DMS53 (cell line): ENCODE measurements at regions not wholly inside any gene's neighbourhood (a gene's known extent, or its start where the extent isn't known, plus 50 kb on each side); places are given as distances from the start of the nearest gene placed in this dataset.

ENCODE experiments used
- DNase-seq: peaks from one replicate; lab custom pipeline; 2025; lab: John Stamatoyannopoulos, UW

GRCh38 chr3:144626835-144627234 is 655.2 kb downstream of the DIPK2A start:
- no peak for DNase-seq

DNA sequence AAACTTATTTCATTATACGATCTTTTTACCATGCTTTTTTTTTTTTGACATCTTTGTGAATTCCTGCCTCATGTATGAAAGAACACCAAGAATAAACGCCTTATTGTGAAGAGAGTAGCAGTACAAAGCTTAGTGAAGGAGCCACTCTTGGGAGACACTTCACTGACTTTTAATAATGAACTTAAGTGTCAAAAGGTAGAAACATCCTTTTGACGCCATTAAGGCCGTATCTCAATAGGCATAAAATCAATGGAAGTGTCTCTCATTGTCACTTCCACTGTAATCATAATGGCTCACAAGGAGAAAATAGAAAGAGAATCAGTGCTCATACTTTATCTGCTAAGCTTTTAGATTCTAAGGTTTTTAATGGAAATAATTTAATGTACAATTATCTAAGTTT is 657.8 kb downstream of the DIPK2A start:
- DNase-seq, result no peak

DNA sequence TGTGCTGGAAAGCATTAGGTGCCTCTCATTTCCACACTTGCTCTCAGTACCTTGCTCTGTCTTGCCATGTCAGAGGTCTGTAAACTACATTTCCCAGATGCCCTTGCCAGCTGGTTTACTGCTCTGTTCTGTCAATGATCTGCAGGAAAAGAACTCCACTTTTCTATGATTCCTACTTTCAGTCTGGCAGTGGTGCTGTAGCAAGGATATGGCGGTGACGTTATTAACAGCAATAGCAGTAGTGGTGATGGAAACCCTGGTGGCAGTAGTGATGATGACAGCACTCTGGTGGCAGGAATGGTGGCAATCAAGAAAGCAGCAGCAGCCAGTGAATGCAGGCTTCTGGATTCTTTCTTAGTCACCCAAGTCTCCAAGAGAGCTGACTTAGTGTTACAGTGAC is 665.2 kb downstream of the DIPK2A start:
- DNase-seq, result peak; percentile 18

GRCh38 chr3:144638009-144638408 is 666.4 kb downstream of the DIPK2A start:
- DNase-seq, result no peak

GRCh38 chr3:144643771-144644198 is 672.2 kb downstream of the DIPK2A start:
- no peak for DNase-seq

GRCh38 chr3:144645300-144645699 is 673.7 kb downstream of the DIPK2A start:
- DNase-seq, result no peak

- no peak for DNase-seq
Measured at GRCh38 chr3:144650380-144650779, 678.8 kb downstream of the DIPK2A start.

- no peak for DNase-seq
Measured at GRCh38 chr3:144652573-144652972, 681.0 kb downstream of the DIPK2A start.

DNA sequence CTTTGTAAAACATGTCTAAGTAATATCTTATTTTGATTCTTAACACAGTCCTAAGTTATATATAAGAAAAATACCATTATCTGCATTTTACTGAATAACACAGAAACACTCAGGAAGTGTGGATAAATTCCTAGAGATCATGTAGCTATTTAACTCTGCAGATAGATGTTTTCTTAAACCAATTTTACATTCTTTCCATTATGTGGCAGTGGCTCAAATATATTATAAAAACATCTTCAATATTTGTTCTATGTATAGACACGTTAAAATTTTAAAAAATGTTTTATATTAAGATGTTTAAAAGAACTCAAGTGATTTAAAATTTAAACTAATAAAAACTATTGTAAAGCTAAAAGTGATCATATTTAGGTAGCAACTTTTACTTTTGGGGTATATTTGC is 683.8 kb downstream of the DIPK2A start:
- no peak for DNase-seq

- DNase-seq, result no peak
Measured at GRCh38 chr3:144660186-144660585, 688.6 kb downstream of the DIPK2A start.

DNA sequence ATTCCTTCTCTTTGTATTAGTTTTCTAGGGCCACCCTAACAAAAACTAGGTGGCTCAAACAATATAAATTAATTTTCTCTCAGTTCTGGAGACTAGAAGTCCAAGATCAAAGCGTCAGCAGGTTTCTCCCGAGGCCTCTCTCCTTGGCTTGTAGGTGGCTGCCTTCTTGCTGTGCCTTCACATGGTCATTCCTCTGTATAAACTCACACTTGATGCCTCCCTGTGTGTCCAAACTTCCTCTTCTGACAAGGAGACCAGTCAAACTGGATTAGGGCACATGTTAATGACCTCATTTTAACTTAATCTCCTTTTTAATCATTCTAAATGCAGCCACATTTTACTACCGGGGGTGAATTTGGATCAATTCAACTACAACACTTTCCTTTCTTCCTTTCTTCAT is 691.1 kb downstream of the DIPK2A start:
- DNase-seq, result no peak

- DNase-seq, result no peak
Measured at GRCh38 chr3:144663456-144664436, 692.1 kb downstream of the DIPK2A start.

- DNase-seq, result no peak
Measured at GRCh38 chr3:144665567-144666053, 694.0 kb downstream of the DIPK2A start.

GRCh38 chr3:144670571-144670970 is 698.9 kb downstream of the DIPK2A start:
- peak; percentile 6 for DNase-seq

GRCh38 chr3:144677103-144677502 is 705.5 kb downstream of the DIPK2A start:
- no peak for DNase-seq

- no peak for DNase-seq
Measured at GRCh38 chr3:144683065-144683464, 711.4 kb downstream of the DIPK2A start.

GRCh38 chr3:144687862-144688261 is 716.2 kb downstream of the DIPK2A start:
- DNase-seq, result peak; percentile 23

GRCh38 chr3:144692488-144692887 is 720.9 kb downstream of the DIPK2A start:
- no peak for DNase-seq

GRCh38 chr3:144708437-144708836 is 736.8 kb downstream of the DIPK2A start:
- peak; percentile 2 for DNase-seq

DNA sequence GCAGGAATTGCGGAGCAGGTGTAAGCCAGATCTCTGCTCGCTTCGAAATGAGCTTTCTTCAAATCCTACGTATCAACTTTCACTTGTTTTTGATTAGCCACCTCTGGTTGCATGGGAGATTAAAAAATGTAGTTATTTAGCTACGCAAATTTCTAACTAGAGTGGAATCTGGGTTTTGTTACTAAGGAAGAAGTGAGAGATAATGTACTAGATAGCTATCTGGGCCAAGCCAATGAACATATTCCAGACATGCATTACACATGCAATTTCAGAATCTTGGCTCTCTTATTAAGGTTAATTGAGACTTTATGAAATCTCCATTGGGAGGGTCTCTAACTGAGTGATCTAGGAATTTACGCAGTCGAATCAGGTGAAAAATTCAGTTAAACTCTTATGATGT is 765.7 kb downstream of the DIPK2A start:
- DNase-seq, result no peak

GRCh38 chr3:144743225-144743668 is 771.6 kb downstream of the DIPK2A start:
- peak; percentile 65 for DNase-seq

DNA sequence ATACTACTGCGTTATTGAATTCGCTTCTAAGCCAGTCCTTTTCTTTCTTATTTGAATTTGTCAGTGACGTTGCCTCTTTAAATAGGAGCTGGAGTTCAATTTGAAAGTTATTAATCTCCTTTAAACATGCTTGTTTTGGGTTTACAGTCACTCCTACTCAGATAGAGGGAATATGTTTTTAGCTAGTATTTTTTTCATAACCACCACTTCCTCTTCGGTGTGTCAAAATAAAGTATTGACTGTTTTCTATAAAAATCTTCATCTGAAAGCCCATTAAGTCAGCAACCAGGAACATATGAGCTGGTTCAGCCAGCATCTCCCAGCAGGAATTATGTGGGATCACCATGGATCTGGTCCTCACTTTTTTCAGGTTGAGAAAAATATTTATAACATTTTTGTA is 772.9 kb downstream of the DIPK2A start:
- DNase-seq, result no peak

GRCh38 chr3:144746631-144747030 is 775.0 kb downstream of the DIPK2A start:
- DNase-seq, result no peak
